ENCODE measurements at regions not wholly inside any gene's neighbourhood (a gene's known extent, or its start where the extent isn't known, plus 50 kb on each side); places are given as distances from the start of the nearest gene placed in this dataset.

DNA sequence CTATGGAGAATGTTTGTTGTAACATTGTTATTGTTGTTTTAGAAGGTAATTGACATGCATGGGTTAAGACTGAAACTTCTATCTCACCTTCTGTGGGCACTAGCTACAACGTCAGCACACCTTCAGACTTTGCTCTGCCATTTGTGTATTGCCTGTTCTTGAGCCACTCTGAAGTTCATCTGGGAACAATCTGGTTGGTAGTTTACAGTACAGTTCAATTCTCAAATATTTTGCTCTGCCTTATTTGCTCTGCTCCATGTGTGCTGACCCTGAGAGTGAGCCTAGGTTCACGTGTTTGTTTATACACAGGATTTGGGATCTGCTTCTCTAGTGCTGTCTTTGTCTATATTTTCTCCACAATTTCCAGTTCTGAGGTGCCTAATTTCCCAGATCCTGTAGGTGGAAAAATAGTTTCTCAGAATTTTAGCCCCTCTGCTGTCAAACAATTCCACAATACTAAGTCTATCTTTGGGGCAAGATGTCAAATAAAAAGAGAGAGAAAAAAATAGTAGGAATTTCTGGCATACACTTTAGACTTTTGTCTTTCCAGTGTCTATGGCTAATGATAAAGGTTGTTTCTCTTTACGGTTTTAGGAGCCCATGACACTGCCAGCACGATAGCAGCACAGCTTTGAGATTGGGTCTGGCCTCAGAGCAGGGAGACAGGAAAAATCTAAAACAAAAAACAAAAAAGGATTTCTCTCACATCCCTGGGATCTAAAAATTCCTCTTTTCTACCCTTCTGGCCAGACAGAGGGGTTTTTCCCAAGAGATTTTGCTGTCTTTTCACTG, 721.4 kb downstream of the VGLL3 start:
- DNase-seq (ENCODE audit: low spot score in 2 of 2): no peak
- no peaks in the 10 kb centered on the region for H3K4me1 ChIP-seq
- H3K9me3 ChIP-seq: no peaks in the 10 kb centered on the region
- H3K36me3 ChIP-seq: no peaks in the 10 kb centered on the region
- no peak overlapping the region for H3K27ac ChIP-seq
- 43 to 46% methylated on average over 4 of the region's 4 CpGs for WGBS, 2 donors
- TF ChIP-seq, protein P1, sequence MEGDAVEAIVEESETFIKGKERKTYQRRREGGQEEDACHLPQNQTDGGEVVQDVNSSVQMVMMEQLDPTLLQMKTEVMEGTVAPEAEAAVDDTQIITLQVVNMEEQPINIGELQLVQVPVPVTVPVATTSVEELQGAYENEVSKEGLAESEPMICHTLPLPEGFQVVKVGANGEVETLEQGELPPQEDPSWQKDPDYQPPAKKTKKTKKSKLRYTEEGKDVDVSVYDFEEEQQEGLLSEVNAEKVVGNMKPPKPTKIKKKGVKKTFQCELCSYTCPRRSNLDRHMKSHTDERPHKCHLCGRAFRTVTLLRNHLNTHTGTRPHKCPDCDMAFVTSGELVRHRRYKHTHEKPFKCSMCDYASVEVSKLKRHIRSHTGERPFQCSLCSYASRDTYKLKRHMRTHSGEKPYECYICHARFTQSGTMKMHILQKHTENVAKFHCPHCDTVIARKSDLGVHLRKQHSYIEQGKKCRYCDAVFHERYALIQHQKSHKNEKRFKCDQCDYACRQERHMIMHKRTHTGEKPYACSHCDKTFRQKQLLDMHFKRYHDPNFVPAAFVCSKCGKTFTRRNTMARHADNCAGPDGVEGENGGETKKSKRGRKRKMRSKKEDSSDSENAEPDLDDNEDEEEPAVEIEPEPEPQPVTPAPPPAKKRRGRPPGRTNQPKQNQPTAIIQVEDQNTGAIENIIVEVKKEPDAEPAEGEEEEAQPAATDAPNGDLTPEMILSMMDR (IDR thresholded peaks at IDR 0.05): no peak
- no peaks in the 10 kb centered on the region for H3K27me3 ChIP-seq
- H3K4me3 ChIP-seq: no peak overlapping the region

DNA sequence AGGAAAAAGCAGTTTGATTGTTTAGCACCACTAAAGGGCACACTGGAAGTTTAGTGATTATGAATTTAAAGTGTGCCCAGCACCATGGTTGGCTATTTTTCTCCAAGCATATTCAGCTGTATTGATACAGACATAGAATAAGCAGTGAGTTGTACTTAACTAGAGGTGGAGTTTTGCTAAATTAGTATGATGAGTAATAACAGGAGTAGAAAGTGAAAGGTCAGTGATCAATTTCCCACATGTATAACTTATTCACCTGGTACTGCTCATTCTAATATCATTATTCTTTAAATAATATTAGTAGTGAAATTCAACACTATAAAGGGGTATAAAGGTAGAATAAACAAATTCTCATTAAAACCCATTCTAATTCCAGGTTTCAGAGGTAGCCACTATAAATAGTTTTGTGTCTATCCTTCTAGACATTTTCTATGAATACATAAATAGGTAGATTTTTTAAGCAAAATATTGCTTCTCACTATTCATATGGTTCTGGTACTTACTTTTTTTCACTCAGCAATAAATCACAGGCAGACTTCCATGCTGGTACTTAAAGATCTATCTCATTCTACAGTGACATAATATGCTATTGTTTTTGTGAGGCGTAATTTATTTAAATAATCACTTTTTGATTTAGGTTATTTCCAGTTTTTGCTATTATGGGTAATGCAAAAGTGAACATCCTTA, 732.9 kb downstream of the VGLL3 start:
- no peaks in the 10 kb centered on the region for H3K36me3 ChIP-seq
- TF ChIP-seq EP300 (IDR thresholded peaks at IDR 0.05) (no peak), POLR2A (IDR thresholded peaks at IDR 0.05) (no peak)
- TF ChIP-seq, protein P1 (IDR thresholded peaks at IDR 0.05): no peak
- DNase-seq (ENCODE audit: low spot score in 2 of 2): no peak
- WGBS, 2 donors: 67 to 78% methylated on average over 1 of the region's 1 CpG
- H3K27me3 ChIP-seq: no peaks in the 10 kb centered on the region
- no peaks in the 10 kb centered on the region for H3K4me1 ChIP-seq
- no peak overlapping the region for H3K27ac ChIP-seq
- H3K4me3 ChIP-seq: no peak overlapping the region
- peaks cover 0 to 2% (median 0%) of the 10 kb centered on the region in 4 donors for H3K9me3 ChIP-seq

DNA sequence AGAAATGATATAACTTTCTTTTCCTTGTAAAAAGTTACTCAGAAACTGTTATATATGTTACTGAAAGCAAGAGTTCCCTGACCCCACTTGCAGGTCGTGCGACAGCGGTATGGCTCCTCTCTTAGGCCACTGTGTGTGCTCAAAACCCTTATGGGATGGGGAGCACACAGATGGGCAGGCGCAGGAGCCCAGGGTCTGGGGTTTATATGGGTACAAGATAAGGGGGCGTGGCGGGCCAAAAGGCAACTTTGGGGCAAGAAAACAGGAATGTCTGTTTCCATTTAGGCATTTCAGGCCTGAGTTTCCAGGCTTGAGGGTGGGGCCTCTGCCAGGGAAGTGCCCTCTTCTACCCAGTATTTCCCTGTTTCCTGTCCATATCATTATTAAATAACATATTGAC, 736.5 kb downstream of the VGLL3 start:
- Histone ChIP-seq H3K27ac (no peak overlapping the region), H3K36me3 (no peaks in the 10 kb centered on the region), H3K4me3 (no peak overlapping the region), H3K27me3 (no peaks in the 10 kb centered on the region), H3K9me3 (no peaks in the 10 kb centered on the region), H3K4me1 (no peaks in the 10 kb centered on the region)
- WGBS, 2 donors: 89 to 97% methylated on average over 6 of the region's 6 CpGs
- DNase-seq (ENCODE audit: low spot score in 2 of 2): no peak
- no peak for TF ChIP-seq EP300 (IDR thresholded peaks at IDR 0.05)
- TF ChIP-seq POLR2A (IDR thresholded peaks at IDR 0.05): no peak
- TF ChIP-seq, protein P1 (IDR thresholded peaks at IDR 0.05): no peak

DNA sequence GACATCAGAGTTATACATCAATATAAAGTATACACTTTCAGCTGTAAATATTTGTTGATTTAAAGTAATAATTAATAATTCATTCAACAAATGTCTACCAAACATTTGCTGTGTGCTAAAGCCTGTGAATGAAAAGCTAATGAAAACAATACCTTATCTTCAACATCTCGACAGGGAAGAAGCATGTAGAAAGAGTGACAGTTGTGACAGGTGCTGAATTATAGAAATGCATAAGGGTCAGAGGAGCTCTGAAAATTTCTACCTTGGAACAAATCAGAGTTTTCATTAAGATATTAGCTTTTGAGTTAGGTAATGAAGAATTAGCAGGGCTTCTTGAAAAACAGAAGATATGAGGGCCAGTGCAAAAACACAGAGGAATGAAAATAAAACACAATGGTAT, 739.2 kb downstream of the VGLL3 start:
- H3K4me1 ChIP-seq: no peaks in the 10 kb centered on the region
- no peaks in the 10 kb centered on the region for H3K36me3 ChIP-seq
- H3K27me3 ChIP-seq: no peaks in the 10 kb centered on the region
- no peak overlapping the region for H3K27ac ChIP-seq
- 61 to 72% methylated on average over 1 of the region's 1 CpG for WGBS, 2 donors
- no peak overlapping the region for H3K4me3 ChIP-seq
- no peak for DNase-seq (ENCODE audit: low spot score in 2 of 2)
- TF ChIP-seq POLR2A (IDR thresholded peaks at IDR 0.05) (no peak), EP300 (IDR thresholded peaks at IDR 0.05) (no peak)
- TF ChIP-seq, protein P1 (IDR thresholded peaks at IDR 0.05): no peak
- no peaks in the 10 kb centered on the region for H3K9me3 ChIP-seq

DNA sequence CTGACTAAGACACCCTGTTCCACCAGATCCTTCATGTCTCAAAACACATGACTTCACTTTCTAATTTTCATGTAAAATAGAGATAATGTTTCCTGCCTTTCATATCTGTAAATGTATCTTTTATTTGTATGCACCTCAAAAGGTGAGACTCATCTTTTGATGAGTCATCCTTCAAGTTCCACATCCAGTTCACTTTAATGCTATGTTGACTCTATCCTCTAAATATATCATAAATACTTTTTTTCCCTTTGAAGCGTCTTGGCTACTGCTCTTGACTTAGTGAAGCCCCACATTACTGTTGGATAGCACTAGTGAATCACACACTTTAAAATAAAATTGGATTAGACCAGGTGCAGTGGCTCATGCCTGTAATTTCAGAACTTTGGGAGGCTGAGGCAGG, 741.1 kb downstream of the VGLL3 start:
- 86 to 100% methylated on average over 1 of the region's 1 CpG for WGBS, 2 donors
- TF ChIP-seq POLR2A (IDR thresholded peaks at IDR 0.05) (no peak), EP300 (IDR thresholded peaks at IDR 0.05) (no peak)
- TF ChIP-seq, protein P1 (IDR thresholded peaks at IDR 0.05): no peak
- no peak for DNase-seq (ENCODE audit: low spot score in 2 of 2)

More for the DNA sequence above, 741.1 kb downstream of the VGLL3 start:
- H3K27ac ChIP-seq: no peak overlapping the region
- H3K36me3 ChIP-seq: no peaks in the 10 kb centered on the region
- H3K9me3 ChIP-seq: no peaks in the 10 kb centered on the region
- H3K4me1 ChIP-seq: no peaks in the 10 kb centered on the region
- H3K27me3 ChIP-seq: no peaks in the 10 kb centered on the region
- no peak overlapping the region for H3K4me3 ChIP-seq
